HEK293 (cell line): ENCODE measurements at regions not wholly inside any gene's neighbourhood (a gene's known extent, or its start where the extent isn't known, plus 50 kb on each side); places are given as distances from the start of the nearest gene placed in this dataset.

Experiments
- YY1 ChIP-seq: fragments of 450-650 bp; formaldehyde crosslinking; IDR thresholded peaks from 2 replicates; pipeline ENCODE4 v1.5.1; 2018; ENCODE audit warnings: missing biosample characterization, missing genetic modification characterization
- ZNF140 ChIP-seq: fragments of 450-650 bp; formaldehyde crosslinking; IDR thresholded peaks from 2 replicates; pipeline ENCODE4 v1.5.1; 2016; ENCODE audit warnings: missing biosample characterization, missing genetic modification characterization
- ZNF785 ChIP-seq: fragments of 450-650 bp; formaldehyde crosslinking; IDR thresholded peaks from 2 replicates; pipeline ENCODE4 v1.5.1; 2016; ENCODE audit warnings: missing biosample characterization, missing genetic modification characterization
- TF ChIP-seq, protein P1 (sequence below): fragments of 450-650 bp; formaldehyde crosslinking; IDR thresholded peaks from 2 replicates; pipeline ENCODE4 v1.5.1; 2016; ENCODE audit warnings: missing biosample characterization, missing genetic modification characterization, low read depth
- TF ChIP-seq, protein P2 (sequence below): fragments of 450-650 bp; formaldehyde crosslinking; IDR thresholded peaks from 2 replicates; pipeline ENCODE4 v1.5.1; 2016; ENCODE audit warnings: missing biosample characterization, missing genetic modification characterization

GRCh38 chr11:109849946-109850345 is 243.2 kb upstream of the ZC3H12C start:
- TF ChIP-seq ZNF785 (tag by site-specific recombination) (no peak), YY1 (tag by site-specific recombination) (no peak), ZNF140 (tag by site-specific recombination) (no peak)
- TF ChIP-seq, protein P1, sequence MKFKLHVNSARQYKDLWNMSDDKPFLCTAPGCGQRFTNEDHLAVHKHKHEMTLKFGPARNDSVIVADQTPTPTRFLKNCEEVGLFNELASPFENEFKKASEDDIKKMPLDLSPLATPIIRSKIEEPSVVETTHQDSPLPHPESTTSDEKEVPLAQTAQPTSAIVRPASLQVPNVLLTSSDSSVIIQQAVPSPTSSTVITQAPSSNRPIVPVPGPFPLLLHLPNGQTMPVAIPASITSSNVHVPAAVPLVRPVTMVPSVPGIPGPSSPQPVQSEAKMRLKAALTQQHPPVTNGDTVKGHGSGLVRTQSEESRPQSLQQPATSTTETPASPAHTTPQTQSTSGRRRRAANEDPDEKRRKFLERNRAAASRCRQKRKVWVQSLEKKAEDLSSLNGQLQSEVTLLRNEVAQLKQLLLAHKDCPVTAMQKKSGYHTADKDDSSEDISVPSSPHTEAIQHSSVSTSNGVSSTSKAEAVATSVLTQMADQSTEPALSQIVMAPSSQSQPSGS (tag by site-specific recombination) = no peak
- TF ChIP-seq, protein P2, sequence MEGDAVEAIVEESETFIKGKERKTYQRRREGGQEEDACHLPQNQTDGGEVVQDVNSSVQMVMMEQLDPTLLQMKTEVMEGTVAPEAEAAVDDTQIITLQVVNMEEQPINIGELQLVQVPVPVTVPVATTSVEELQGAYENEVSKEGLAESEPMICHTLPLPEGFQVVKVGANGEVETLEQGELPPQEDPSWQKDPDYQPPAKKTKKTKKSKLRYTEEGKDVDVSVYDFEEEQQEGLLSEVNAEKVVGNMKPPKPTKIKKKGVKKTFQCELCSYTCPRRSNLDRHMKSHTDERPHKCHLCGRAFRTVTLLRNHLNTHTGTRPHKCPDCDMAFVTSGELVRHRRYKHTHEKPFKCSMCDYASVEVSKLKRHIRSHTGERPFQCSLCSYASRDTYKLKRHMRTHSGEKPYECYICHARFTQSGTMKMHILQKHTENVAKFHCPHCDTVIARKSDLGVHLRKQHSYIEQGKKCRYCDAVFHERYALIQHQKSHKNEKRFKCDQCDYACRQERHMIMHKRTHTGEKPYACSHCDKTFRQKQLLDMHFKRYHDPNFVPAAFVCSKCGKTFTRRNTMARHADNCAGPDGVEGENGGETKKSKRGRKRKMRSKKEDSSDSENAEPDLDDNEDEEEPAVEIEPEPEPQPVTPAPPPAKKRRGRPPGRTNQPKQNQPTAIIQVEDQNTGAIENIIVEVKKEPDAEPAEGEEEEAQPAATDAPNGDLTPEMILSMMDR (tag by site-specific recombination) = no peak
